HCT116 (cell line): ENCODE measurements at regions not wholly inside any gene's neighbourhood (a gene's known extent, or its start where the extent isn't known, plus 50 kb on each side); places are given as distances from the start of the nearest gene placed in this dataset.
"Not testable (repeated sequence)": the region's sequence is repeated elsewhere in the genome, so short reads cannot be mapped to it uniquely, and the experiment has no call there.

Experiments used
- ATAC-seq: fragments of 200-7000 bp; cut with Tn5 transposase; 2 replicates; pipeline ENCODE4 v1.9.1; 2020; ENCODE audit warnings: mild to moderate bottlenecking, moderate library complexity
- BruUV-seq: library from RNA; stranded (reverse); fragments of 400-500 nt; replicated peaks from 2 replicates; lab custom pipeline; 2021; lab: Mats Ljungman, UMichigan
- CTCF ChIA-PET: fragments of 300-600 bp; sonication (Branson Sonifier 250); formaldehyde crosslinking; loops from one replicate; lab custom pipeline; 2021; ENCODE audit warnings: antibody characterized with exemption; lab: Charles Lee
- POLR2A ChIA-PET: fragments of 300-600, 350-600 bp; sonication (Branson Sonifier 250); formaldehyde crosslinking; loops from one replicate; lab custom pipeline; 2021; ENCODE audit warnings: antibody characterized with exemption; lab: Charles Lee
- RAD21 ChIA-PET, 2 experiments: fragments of 300-600 bp; sonication (Branson Sonifier 250); formaldehyde crosslinking; loops; one replicate each; lab custom pipeline; 2023; ENCODE audit warnings: low total read pairs in 2 of 2; ENCODE audit not compliant: uncharacterized antibody in 2 of 2, unreplicated experiment in 2 of 2, low non-redundant PET in 1 of 2; lab: Charles Lee
- DNase-seq: peaks from one replicate; pipeline ENCODE4 v3.0.0-alpha.2; 2010; ENCODE audit warnings: low read depth, low spot score
- H2AFZ ChIP-seq: fragments of 200-600 bp; shearing (Covaris generic), sonication (generic); 2 replicates; pipeline ENCODE4 v1.6.1; 2017; ENCODE audit warnings: low read depth, mixed run types, mixed read lengths, antibody characterized with exemption, low read length; ENCODE audit not compliant: poor library complexity, severe bottlenecking
- H3K27ac ChIP-seq: 2 replicates; pipeline ENCODE4 v1.5.1; 2012; ENCODE audit warnings: low read depth, low read length
- H3K27me3 ChIP-seq: fragments of 200-600 bp; sonication (generic); 2 replicates; pipeline ENCODE4 v1.6.1; 2016; ENCODE audit warnings: mixed run types, low read length, mixed read lengths; ENCODE audit not compliant: insufficient read depth
- H3K36me3 ChIP-seq, 2 experiments: fragments of 200-500 bp in 1 of 2; fragments of 200-600 bp in 1 of 2; sonication (Bioruptor generic) in 1 of 2; sonication (generic) in 1 of 2; 2 replicates each; pipeline versions ENCODE4 v1.5.1 to v1.6.1; 2014 to 2016; ENCODE audit warnings: low read length in 2 of 2, inconsistent platforms in 1 of 2, mixed read lengths in 1 of 2, mixed run types in 1 of 2; ENCODE audit not compliant: insufficient read depth in 2 of 2, control insufficient read depth in 1 of 2
- H3K4me1 ChIP-seq, 2 experiments: fragments of 200-600 bp in 1 of 2; sonication (generic) in 1 of 2; 2 replicates each; pipeline versions ENCODE4 v1.5.1 to v1.6.1; 2012 to 2017; ENCODE audit warnings: low read length in 2 of 2, inconsistent platforms in 1 of 2, mild to moderate bottlenecking in 1 of 2, mixed read lengths in 1 of 2, mixed run types in 1 of 2, moderate library complexity in 1 of 2; ENCODE audit not compliant: insufficient read depth in 2 of 2, control insufficient read depth in 1 of 2
- H3K4me2 ChIP-seq: fragments of 200-600 bp; sonication (generic); 2 replicates; pipeline ENCODE4 v1.6.1; 2017; ENCODE audit warnings: mixed run types, low read length, mixed read lengths
- H3K4me3 ChIP-seq, 2 experiments: fragments of 200-600 bp in 1 of 2; sonication (generic) in 1 of 2; replicated peaks in 1 of 2; 2 replicates each; pipeline ENCODE4 v1.5.1; 2011 to 2016; ENCODE audit warnings: low read length in 2 of 2, control low read depth in 1 of 2, low read depth in 1 of 2, mild to moderate bottlenecking in 1 of 2, mixed read lengths in 1 of 2, mixed run types in 1 of 2
- H3K79me2 ChIP-seq: fragments of 200-600 bp; sonication (generic); 2 replicates; pipeline ENCODE4 v1.6.1; 2017; ENCODE audit warnings: mild to moderate bottlenecking, mixed run types, low read length, moderate library complexity, mixed read lengths; ENCODE audit not compliant: insufficient read depth
- H3K9ac ChIP-seq: fragments of 200-600 bp; sonication (generic); 2 replicates; pipeline ENCODE4 v1.6.1; 2016; ENCODE audit warnings: low read length, mixed read lengths
- H3K9me2 ChIP-seq: fragments of 200-600 bp; sonication (generic), shearing (Covaris generic); 2 replicates; pipeline ENCODE4 v1.6.1; 2017; ENCODE audit warnings: mixed run types, mild to moderate bottlenecking, moderate library complexity; ENCODE audit not compliant: insufficient read depth
- H3K9me3 ChIP-seq, 2 experiments: fragments of 200-500 bp in 1 of 2; fragments of 200-600 bp in 1 of 2; sonication (Bioruptor generic) in 1 of 2; sonication (generic) in 1 of 2; 2 replicates each; pipeline ENCODE4 v1.6.1; 2014 to 2017; ENCODE audit warnings: low read length in 2 of 2, mixed read lengths in 2 of 2, inconsistent platforms in 1 of 2, low read depth in 1 of 2, mild to moderate bottlenecking in 1 of 2, mixed run types in 1 of 2, moderate library complexity in 1 of 2; ENCODE audit not compliant: control insufficient read depth in 1 of 2, insufficient read depth in 1 of 2
- H4K20me1 ChIP-seq: fragments of 200-600 bp; sonication (generic), shearing (Covaris generic); 2 replicates; pipeline ENCODE4 v1.6.1; 2017; ENCODE audit warnings: mixed run types, mild to moderate bottlenecking, moderate library complexity; ENCODE audit not compliant: insufficient read depth
- EGR1 ChIP-seq: IDR thresholded peaks from 2 replicates; pipeline ENCODE4 v1.6.1; 2012; ENCODE audit warnings: low read depth
- POLR2A ChIP-seq: IDR thresholded peaks from 2 replicates; pipeline ENCODE4 v1.7.0; 2011; ENCODE audit warnings: borderline replicate concordance; ENCODE audit not compliant: insufficient read depth, insufficient read length; ENCODE audit errors: extremely low read depth
- RAD21 ChIP-seq: IDR thresholded peaks from 2 replicates; pipeline ENCODE4 v1.6.1; 2012; ENCODE audit warnings: low read depth, mild to moderate bottlenecking
- SRF ChIP-seq: IDR thresholded peaks from 2 replicates; pipeline ENCODE4 v1.6.1; 2012; ENCODE audit warnings: low read depth
- TCF7L2 ChIP-seq: IDR thresholded peaks from 2 replicates; pipeline ENCODE4 v1.7.0; 2011; ENCODE audit warnings: borderline replicate concordance, inconsistent platforms; ENCODE audit not compliant: insufficient read depth, insufficient read length; ENCODE audit errors: extremely low read depth
- ZFX ChIP-seq: fragments of 450-650 bp; IDR thresholded peaks from 2 replicates; pipeline ENCODE4 v1.6.1; 2017
- ZNF274 ChIP-seq: fragments of 200-500 bp; sonication (Bioruptor generic); IDR thresholded peaks from 2 replicates; pipeline ENCODE4 v1.6.1; 2014; ENCODE audit warnings: mild to moderate bottlenecking, low read depth, low read length, inconsistent platforms
- intact Hi-C: fragments of 100-400 bp; cut with micrococcal nuclease; formaldehyde crosslinking; loops from 2 replicates; pipeline ENCODE4 v1.10.0; 2022
- TF ChIP-seq, protein P1 (sequence below): IDR thresholded peaks from 2 replicates; pipeline ENCODE4 v1.6.1; 2012
- TF ChIP-seq, protein P2 (sequence below): IDR thresholded peaks from 2 replicates; pipeline ENCODE4 v1.6.1; 2011; ENCODE audit warnings: mild to moderate bottlenecking, low read length, moderate library complexity; ENCODE audit not compliant: insufficient replicate concordance; ENCODE audit errors: extremely low read depth

DNA sequence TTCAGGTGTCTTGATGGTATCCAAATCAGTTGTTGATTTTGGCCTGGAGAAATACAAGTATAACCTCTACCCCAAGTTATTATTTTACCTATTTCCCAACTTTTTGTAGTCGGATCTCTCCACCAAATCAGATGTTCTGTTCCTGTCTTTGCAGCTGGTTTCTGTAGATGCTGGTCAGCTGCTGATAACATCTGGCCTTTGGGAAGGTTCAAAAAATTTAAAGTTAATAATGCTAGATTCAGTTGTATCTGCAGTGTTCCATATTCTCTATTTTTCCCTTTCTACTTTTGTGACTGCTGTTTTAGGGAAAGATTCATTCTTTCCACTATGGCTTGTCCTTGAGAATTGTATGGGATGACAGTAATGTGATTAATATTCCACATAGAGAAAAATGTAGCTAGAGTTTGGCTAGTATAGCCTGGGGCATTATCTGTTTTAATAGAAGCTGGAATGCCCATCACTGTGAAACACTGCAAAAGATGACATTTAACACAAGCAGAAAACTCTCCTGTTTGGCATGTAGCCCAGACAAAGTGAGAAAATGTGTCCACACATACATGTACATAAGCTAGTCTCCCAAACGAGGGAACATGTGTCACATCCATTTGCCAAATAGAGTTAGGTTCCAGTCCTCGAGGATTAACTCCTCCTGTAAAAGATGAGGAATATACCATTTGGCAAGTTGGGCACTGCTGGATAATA lies 99.2 kb downstream of the ZNF100 start:
- ATAC-seq, H3K4me3 ChIP-seq, POLR2A ChIA-PET, CTCF ChIA-PET, H3K79me2 ChIP-seq, H3K9ac ChIP-seq, H3K9me2 ChIP-seq, BruUV-seq, H3K4me2 ChIP-seq, DNase-seq, H3K9me3 ChIP-seq, H3K27ac ChIP-seq, H2AFZ ChIP-seq, intact Hi-C loops, H3K27me3 ChIP-seq, H3K36me3 ChIP-seq, RAD21 ChIA-PET, H4K20me1 ChIP-seq, H3K4me1 ChIP-seq: not testable (repeated sequence)

DNA sequence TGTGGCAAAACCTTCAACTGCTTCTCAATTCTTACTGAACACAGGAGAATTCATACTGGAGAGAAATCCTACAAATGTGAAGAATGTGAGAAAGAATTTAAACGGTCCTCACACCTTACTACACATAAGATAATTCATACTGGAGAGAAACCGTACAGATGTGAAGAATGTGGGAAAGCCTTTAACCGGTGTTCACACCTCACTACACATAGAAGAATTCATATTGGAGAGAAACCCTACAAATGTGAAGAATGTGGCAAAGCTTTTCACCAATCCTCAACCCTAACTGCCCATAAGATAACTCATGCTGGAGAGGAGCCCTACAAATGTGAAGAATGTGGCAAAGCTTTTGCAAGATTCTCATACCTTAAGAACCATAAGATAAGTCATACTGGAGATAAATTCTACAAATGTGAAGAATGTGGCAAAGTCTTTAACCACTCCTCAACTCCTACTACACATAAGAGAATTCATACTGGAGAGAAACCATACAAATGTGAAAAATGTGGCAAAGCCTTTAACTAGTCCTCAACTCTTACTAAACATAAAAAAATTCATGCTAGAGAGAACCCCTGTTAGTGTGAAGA lies 111.7 kb downstream of the ZNF100 start:
- CTCF ChIA-PET: no interaction called here
- Histone ChIP-seq H3K27me3 (no peaks in the 10 kb centered on the region), H2AFZ (no peak overlapping the region), H3K9me3 (peaks cover 0 to 7% of the 10 kb centered on the region in 2 experiments; a peak in 3 of 4 replicates), H3K36me3 (no peaks in the 10 kb centered on the region), H3K79me2 (no peaks in the 10 kb centered on the region), H3K4me1 (no peaks in the 10 kb centered on the region), H3K9me2 (no peaks in the 10 kb centered on the region), H3K4me2 (no peak overlapping the region), H4K20me1 (no peaks in the 10 kb centered on the region), H3K4me3 (no peak overlapping the region), H3K9ac (no peak overlapping the region), H3K27ac (no peak overlapping the region)
- POLR2A ChIA-PET: no interaction called here
- BruUV-seq: no TSS peak
- RAD21 ChIA-PET: no interaction called here
- no peak for ATAC-seq
- TF ChIP-seq POLR2A: no peak
- no peak for TF ChIP-seq TCF7L2
- TF ChIP-seq ZNF274: no peak
- no peak for TF ChIP-seq RAD21
- no peak for TF ChIP-seq SRF
- TF ChIP-seq, protein P1, sequence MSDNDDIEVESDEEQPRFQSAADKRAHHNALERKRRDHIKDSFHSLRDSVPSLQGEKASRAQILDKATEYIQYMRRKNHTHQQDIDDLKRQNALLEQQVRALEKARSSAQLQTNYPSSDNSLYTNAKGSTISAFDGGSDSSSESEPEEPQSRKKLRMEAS: no peak
- no peak for TF ChIP-seq ZFX
- TF ChIP-seq EGR1: no peak
- TF ChIP-seq, protein P2, sequence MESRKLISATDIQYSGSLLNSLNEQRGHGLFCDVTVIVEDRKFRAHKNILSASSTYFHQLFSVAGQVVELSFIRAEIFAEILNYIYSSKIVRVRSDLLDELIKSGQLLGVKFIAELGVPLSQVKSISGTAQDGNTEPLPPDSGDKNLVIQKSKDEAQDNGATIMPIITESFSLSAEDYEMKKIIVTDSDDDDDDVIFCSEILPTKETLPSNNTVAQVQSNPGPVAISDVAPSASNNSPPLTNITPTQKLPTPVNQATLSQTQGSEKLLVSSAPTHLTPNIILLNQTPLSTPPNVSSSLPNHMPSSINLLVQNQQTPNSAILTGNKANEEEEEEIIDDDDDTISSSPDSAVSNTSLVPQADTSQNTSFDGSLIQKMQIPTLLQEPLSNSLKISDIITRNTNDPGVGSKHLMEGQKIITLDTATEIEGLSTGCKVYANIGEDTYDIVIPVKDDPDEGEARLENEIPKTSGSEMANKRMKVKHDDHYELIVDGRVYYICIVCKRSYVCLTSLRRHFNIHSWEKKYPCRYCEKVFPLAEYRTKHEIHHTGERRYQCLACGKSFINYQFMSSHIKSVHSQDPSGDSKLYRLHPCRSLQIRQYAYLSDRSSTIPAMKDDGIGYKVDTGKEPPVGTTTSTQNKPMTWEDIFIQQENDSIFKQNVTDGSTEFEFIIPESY: no peak
- intact Hi-C loops: no loop called here
- DNase-seq: no peak

DNA sequence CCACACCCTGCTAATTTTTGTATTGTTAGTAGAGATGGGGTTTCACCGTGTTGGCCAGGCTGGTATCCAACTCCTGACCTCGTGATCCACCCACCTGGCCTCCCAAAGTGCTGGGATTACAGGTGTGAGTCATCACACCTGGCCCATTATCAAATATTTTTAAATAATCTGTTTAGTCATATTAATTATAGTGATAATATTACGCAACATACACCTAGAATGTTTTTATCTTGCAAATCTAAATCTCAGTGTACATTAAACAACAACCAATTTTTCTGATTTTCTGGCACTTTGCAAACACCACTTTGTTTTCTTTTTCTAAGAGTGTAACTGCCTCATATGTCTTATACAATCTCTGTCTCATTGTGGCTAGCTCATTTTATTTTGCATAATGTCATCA lies 115.9 kb downstream of the ZNF100 start:
- H3K27ac ChIP-seq, H3K9me3 ChIP-seq, H2AFZ ChIP-seq, H4K20me1 ChIP-seq, DNase-seq, H3K4me3 ChIP-seq, H3K9ac ChIP-seq, BruUV-seq, ATAC-seq, H3K4me2 ChIP-seq, H3K79me2 ChIP-seq, CTCF ChIA-PET, H3K4me1 ChIP-seq, H3K36me3 ChIP-seq, RAD21 ChIA-PET, H3K9me2 ChIP-seq, POLR2A ChIA-PET, intact Hi-C loops, H3K27me3 ChIP-seq: not testable (repeated sequence)
